HepG2 (cell line): ENCODE measurements at regions not wholly inside any gene's neighbourhood (a gene's known extent, or its start where the extent isn't known, plus 50 kb on each side); places are given as distances from the start of the nearest gene placed in this dataset.

Experiments
- AHR ChIP-seq: IDR thresholded peaks from 2 replicates; pipeline ENCODE4 v1.6.1; 2018; ENCODE audit warnings: missing genetic modification reagents, missing compliant biosample characterization
- ATF1 ChIP-seq: IDR thresholded peaks from 2 replicates; pipeline ENCODE4 v1.6.1; 2016; ENCODE audit warnings: mild to moderate bottlenecking, control low read depth
- DNMT1 ChIP-seq: sonication (generic); formaldehyde crosslinking; IDR thresholded peaks from 2 replicates; pipeline ENCODE4 v1.5.1; 2020; ENCODE audit warnings: mild to moderate bottlenecking, missing genetic modification reagents
- HNRNPLL ChIP-seq: fragments of 200-400 bp; formaldehyde crosslinking; IDR thresholded peaks from 2 replicates; pipeline ENCODE4 v1.6.1; 2017; ENCODE audit warnings: mild to moderate bottlenecking, low read depth, low read length; ENCODE audit not compliant: poor library complexity, severe bottlenecking
- ISL2 ChIP-seq: sonication (generic); formaldehyde crosslinking; IDR thresholded peaks from 2 replicates; pipeline ENCODE4 v1.5.0; 2020; ENCODE audit warnings: missing genetic modification reagents
- KDM4B ChIP-seq: sonication (generic); formaldehyde crosslinking; IDR thresholded peaks from 2 replicates; pipeline ENCODE4 v1.4.0; 2020; ENCODE audit warnings: missing genetic modification reagents
- MTF1 ChIP-seq: sonication (generic); formaldehyde crosslinking; IDR thresholded peaks from 2 replicates; pipeline ENCODE4 v1.5.0; 2020; ENCODE audit warnings: missing genetic modification reagents
- MYNN ChIP-seq: sonication (generic); formaldehyde crosslinking; IDR thresholded peaks from 2 replicates; pipeline ENCODE4 v1.4.0; 2020; ENCODE audit warnings: mild to moderate bottlenecking, low read depth, missing genetic modification reagents
- PATZ1 ChIP-seq: sonication (generic); formaldehyde crosslinking; IDR thresholded peaks from 2 replicates; pipeline ENCODE4 v1.4.0; 2020; ENCODE audit warnings: missing genetic modification reagents
- RCOR2 ChIP-seq: IDR thresholded peaks from 2 replicates; pipeline ENCODE4 v1.6.1; 2016; ENCODE audit warnings: missing biosample characterization, missing genetic modification reagents
- SIX4 ChIP-seq: sonication (generic); formaldehyde crosslinking; IDR thresholded peaks from 2 replicates; pipeline ENCODE4 v1.4.0; 2020; ENCODE audit warnings: missing genetic modification reagents
- TBL1XR1 ChIP-seq: fragments of 150-350 bp; IDR thresholded peaks from 2 replicates; pipeline ENCODE4 v1.6.1; 2014; ENCODE audit warnings: borderline replicate concordance, low read length; ENCODE audit not compliant: partially characterized antibody
- TBX3 ChIP-seq: fragments of 450-650 bp; IDR thresholded peaks from 2 replicates; pipeline ENCODE4 v1.6.1; 2017; ENCODE audit warnings: antibody characterized with exemption, mild to moderate bottlenecking, inconsistent platforms, borderline replicate concordance
- ZFP36 ChIP-seq: fragments of 150-350 bp; IDR thresholded peaks from 2 replicates; pipeline ENCODE4 v1.6.1; 2018; ENCODE audit warnings: borderline replicate concordance, low read length, low read depth; ENCODE audit not compliant: partially characterized antibody
- ZFP41 ChIP-seq: sonication (generic); formaldehyde crosslinking; IDR thresholded peaks from 2 replicates; pipeline ENCODE4 v1.4.0; 2020; ENCODE audit warnings: mild to moderate bottlenecking, missing genetic modification reagents, borderline replicate concordance
- ZFX ChIP-seq: sonication (generic); formaldehyde crosslinking; IDR thresholded peaks from 2 replicates; pipeline ENCODE4 v1.4.0; 2020; ENCODE audit warnings: mild to moderate bottlenecking, low read depth, missing genetic modification reagents, moderate library complexity
- ZNF121 ChIP-seq: sonication (generic); formaldehyde crosslinking; IDR thresholded peaks from 2 replicates; pipeline ENCODE4 v1.5.0; 2020; ENCODE audit warnings: mild to moderate bottlenecking, missing genetic modification reagents
- ZNF263 ChIP-seq: sonication (generic); formaldehyde crosslinking; IDR thresholded peaks from 2 replicates; pipeline ENCODE4 v1.4.0; 2020; ENCODE audit warnings: missing genetic modification reagents
- ZNF552 ChIP-seq: sonication (generic); formaldehyde crosslinking; IDR thresholded peaks from 2 replicates; pipeline ENCODE4 v1.9.0; 2022; ENCODE audit warnings: missing genetic modification reagents, mild to moderate bottlenecking, borderline replicate concordance
- ZNF619 ChIP-seq: sonication (generic); formaldehyde crosslinking; IDR thresholded peaks from 2 replicates; pipeline ENCODE4 v1.4.0; 2020; ENCODE audit warnings: mild to moderate bottlenecking, missing genetic modification reagents
- ZNF7 ChIP-seq: IDR thresholded peaks from 2 replicates; pipeline ENCODE4 v1.6.1; 2016; ENCODE audit warnings: missing biosample characterization, missing genetic modification reagents
- ZNF816 ChIP-seq: sonication (generic); formaldehyde crosslinking; IDR thresholded peaks from 2 replicates; pipeline ENCODE4 v1.8.0; 2022; ENCODE audit warnings: missing genetic modification reagents, mild to moderate bottlenecking, borderline replicate concordance
- ZNF83 ChIP-seq: sonication (generic); formaldehyde crosslinking; IDR thresholded peaks from 2 replicates; pipeline ENCODE4 v1.4.0; 2020; ENCODE audit warnings: missing genetic modification reagents, mild to moderate bottlenecking, borderline replicate concordance
- ZNF878 ChIP-seq: sonication (generic); formaldehyde crosslinking; IDR thresholded peaks from 2 replicates; pipeline ENCODE4 v1.8.1; 2023; ENCODE audit warnings: mild to moderate bottlenecking, missing genetic modification reagents, moderate library complexity
- ZSCAN31 ChIP-seq: sonication (generic); formaldehyde crosslinking; IDR thresholded peaks from 2 replicates; pipeline ENCODE4 v1.5.0; 2020; ENCODE audit warnings: low read depth, mild to moderate bottlenecking, missing genetic modification reagents
- TF ChIP-seq, protein P1 (sequence below): sonication (generic); formaldehyde crosslinking; IDR thresholded peaks from 2 replicates; pipeline ENCODE4 v1.8.0; 2022; ENCODE audit warnings: low read depth, missing genetic modification reagents

GRCh38 chr7:13185139-13185538 is 497.7 kb downstream of the ARL4A start (continued):
- peak; percentile 99 for TF ChIP-seq PATZ1 (CRISPR knock-in tag)
- no peak for TF ChIP-seq AHR (CRISPR knock-in tag)
- TF ChIP-seq ISL2 (CRISPR knock-in tag): peak; percentile 96
- 0 out of 2 replicates have a peak, but pooled peaks have one; percentile 52 for TF ChIP-seq SIX4 (CRISPR knock-in tag)
- no peak for TF ChIP-seq ZNF83
- TF ChIP-seq TBX3: peak; percentile 62; the same call in 1 of the 2 replicates
- peak; percentile 35; the same call in 1 of the 2 replicates for TF ChIP-seq ATF1 (CRISPR knock-in tag)
- TF ChIP-seq ZNF263: no peak
- TF ChIP-seq ZFP36: no peak
- TF ChIP-seq ZNF619 (CRISPR knock-in tag): no peak
- TF ChIP-seq ZNF7: no peak
- TF ChIP-seq KDM4B (CRISPR knock-in tag): no peak
- TF ChIP-seq ZFX (CRISPR knock-in tag): no peak
- no peak for TF ChIP-seq ZSCAN31 (CRISPR knock-in tag)
- TF ChIP-seq ZNF121 (CRISPR knock-in tag): no peak
- TF ChIP-seq ZFP41 (CRISPR knock-in tag): no peak
- peak; percentile 19 for TF ChIP-seq HNRNPLL
- no peak for TF ChIP-seq ZNF552 (CRISPR knock-in tag)
- no peak for TF ChIP-seq MYNN (CRISPR knock-in tag)
- no peak for TF ChIP-seq DNMT1 (CRISPR knock-in tag)
- TF ChIP-seq, protein P1, sequence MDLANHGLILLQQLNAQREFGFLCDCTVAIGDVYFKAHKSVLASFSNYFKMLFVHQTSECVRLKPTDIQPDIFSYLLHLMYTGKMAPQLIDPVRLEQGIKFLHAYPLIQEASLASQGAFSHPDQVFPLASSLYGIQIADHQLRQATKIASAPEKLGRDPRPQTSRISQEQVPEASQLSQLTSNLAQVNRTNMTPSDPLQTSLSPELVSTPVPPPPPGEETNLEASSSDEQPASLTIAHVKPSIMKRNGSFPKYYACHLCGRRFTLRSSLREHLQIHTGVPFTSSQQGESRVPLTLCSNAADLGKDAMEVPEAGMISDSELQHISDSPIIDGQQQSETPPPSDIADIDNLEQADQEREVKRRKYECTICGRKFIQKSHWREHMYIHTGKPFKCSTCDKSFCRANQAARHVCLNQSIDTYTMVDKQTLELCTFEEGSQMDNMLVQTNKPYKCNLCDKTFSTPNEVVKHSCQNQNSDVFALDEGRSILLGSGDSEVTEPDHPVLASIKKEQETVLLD (CRISPR knock-in tag): no peak
- TF ChIP-seq MTF1 (CRISPR knock-in tag): no peak
- TF ChIP-seq RCOR2 (CRISPR knock-in tag): peak; percentile 82
- peak; percentile 13 for TF ChIP-seq TBL1XR1
- no peak for TF ChIP-seq ZNF878 (CRISPR knock-in tag)
- TF ChIP-seq ZNF816 (CRISPR knock-in tag): no peak
